Dermis blood vessel endothelial cell (primary cell): ENCODE measurements at regions not wholly inside any gene's neighbourhood (a gene's known extent, or its start where the extent isn't known, plus 50 kb on each side); places are given as distances from the start of the nearest gene placed in this dataset.
"Not testable (repeated sequence)": the region's sequence is repeated elsewhere in the genome, so short reads cannot be mapped to it uniquely, and the experiment has no call there.

ENCODE experiments used
- DNase-seq: peaks from one replicate; pipeline ENCODE4 v3.0.0; 2010

GRCh38 chr1:29779146-29779545, 542.8 kb downstream of the PTPRU start:
- no peak for DNase-seq

GRCh38 chr1:29777522-29777921, 541.2 kb downstream of the PTPRU start:
- DNase-seq, result no peak

GRCh38 chr1:29774355-29774754, 538.0 kb downstream of the PTPRU start:
- DNase-seq, result no peak

- DNase-seq, result no peak
These were observed 536.3 kb downstream of the PTPRU start for GRCh38 chr1:29772584-29773100.

GRCh38 chr1:29767769-29768425, 531.6 kb downstream of the PTPRU start:
- no peak for DNase-seq

- DNase-seq, result no peak
These were observed 530.9 kb downstream of the PTPRU start for GRCh38 chr1:29767088-29767685.

GRCh38 chr1:29762635-29763034, 526.3 kb downstream of the PTPRU start:
- no peak for DNase-seq

GRCh38 chr1:29761159-29761928, 525.0 kb downstream of the PTPRU start:
- DNase-seq, result no peak

GRCh38 chr1:29760067-29760564, 523.8 kb downstream of the PTPRU start:
- no peak for DNase-seq

GRCh38 chr1:29758781-29759499, 522.6 kb downstream of the PTPRU start:
- no peak for DNase-seq

- DNase-seq, result no peak
These were observed 521.8 kb downstream of the PTPRU start for GRCh38 chr1:29757866-29758780.

- no peak for DNase-seq
These were observed 520.8 kb downstream of the PTPRU start for GRCh38 chr1:29756901-29757725.

- DNase-seq, result no peak
These were observed 520.2 kb downstream of the PTPRU start for GRCh38 chr1:29756498-29756897.

- DNase-seq, result no peak
These were observed 519.8 kb downstream of the PTPRU start for GRCh38 chr1:29756085-29756484.

- not testable (repeated sequence) for DNase-seq
These were observed 519.2 kb downstream of the PTPRU start for GRCh38 chr1:29755412-29756015.

GRCh38 chr1:29754573-29755375, 518.5 kb downstream of the PTPRU start:
- no peak for DNase-seq

- no peak for DNase-seq
These were observed 517.6 kb downstream of the PTPRU start for GRCh38 chr1:29753771-29754572.

- no peak for DNase-seq
These were observed 516.9 kb downstream of the PTPRU start for GRCh38 chr1:29753244-29753643.

GRCh38 chr1:29752141-29752540, 515.8 kb downstream of the PTPRU start:
- peak; percentile 12 for DNase-seq
